Spleen (tissue), 7 donors: ENCODE measurements at regions not wholly inside any gene's neighbourhood (a gene's known extent, or its start where the extent isn't known, plus 50 kb on each side); places are given as distances from the start of the nearest gene placed in this dataset.

Source experiments
- CTCF ChIP-seq, 11 experiments: fragments of 200-600 bp in 7 of 11; fragments of 450-650 bp in 4 of 11; sonication (generic) in 4 of 11; IDR thresholded peaks in 8 of 11; conservative IDR thresholded peaks in 3 of 11; 1 replicate in 7 of 11; 2 replicates in 4 of 11; pipeline versions ENCODE4 v1.4.0 to v1.8.0; 2016 to 2021; ENCODE audit warnings: antibody characterized with exemption in 11 of 11, inconsistent platforms in 4 of 11, mild to moderate bottlenecking in 1 of 11
- POLR2A ChIP-seq, 3 donors: fragments of 450-650 bp; IDR thresholded peaks; one replicate each; pipeline ENCODE4 v1.5.1; 2017; ENCODE audit warnings: antibody characterized with exemption in 3 of 3, mild to moderate bottlenecking in 1 of 3
- POLR2AphosphoS5 ChIP-seq, 3 donors: sonication (generic); formaldehyde crosslinking; IDR thresholded peaks; one replicate each; pipeline ENCODE4 v1.5.1; 2017; ENCODE audit warnings: antibody characterized with exemption in 3 of 3
- donor health status: DM: no; HTN: no; CAD: no; lungs with moderate emphysema.
- donor health status: DM: no; HTN: no; CAD: no.
- donor health status: DM: no; HTN: no; CAD: no.

DNA sequence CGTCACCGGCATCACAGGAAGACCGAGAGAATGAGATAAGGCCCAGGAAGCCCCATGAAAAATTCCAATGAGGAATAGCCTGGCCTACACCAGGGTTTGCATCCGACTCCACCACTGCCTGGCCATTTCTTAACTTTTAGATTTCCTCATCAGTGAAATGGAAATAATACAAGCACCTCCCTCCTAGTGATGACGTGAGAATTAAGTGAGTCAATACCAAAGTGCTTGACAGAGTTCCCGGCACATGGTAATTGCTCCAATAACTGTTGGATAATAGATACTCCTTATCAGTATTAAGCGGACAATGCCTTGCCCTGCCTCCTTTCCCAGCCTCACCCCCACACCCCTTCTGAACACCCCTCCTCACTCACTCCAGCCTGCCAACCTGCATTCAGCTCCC is 105.4 kb downstream of the TLE3 start:
- no peak for TF ChIP-seq POLR2A (IDR thresholded peaks at IDR 0.05)
- TF ChIP-seq POLR2AphosphoS5 (IDR thresholded peaks at IDR 0.05): no peak
- TF ChIP-seq CTCF (IDR thresholded peaks at IDR 0.05 in 8 of 11, conservative IDR thresholded peaks at IDR 0.05 in 3 of 11): no peak
